ENCODE measurements at regions not wholly inside any gene's neighbourhood (a gene's known extent, or its start where the extent isn't known, plus 50 kb on each side); places are given as distances from the start of the nearest gene placed in this dataset.

DNA sequence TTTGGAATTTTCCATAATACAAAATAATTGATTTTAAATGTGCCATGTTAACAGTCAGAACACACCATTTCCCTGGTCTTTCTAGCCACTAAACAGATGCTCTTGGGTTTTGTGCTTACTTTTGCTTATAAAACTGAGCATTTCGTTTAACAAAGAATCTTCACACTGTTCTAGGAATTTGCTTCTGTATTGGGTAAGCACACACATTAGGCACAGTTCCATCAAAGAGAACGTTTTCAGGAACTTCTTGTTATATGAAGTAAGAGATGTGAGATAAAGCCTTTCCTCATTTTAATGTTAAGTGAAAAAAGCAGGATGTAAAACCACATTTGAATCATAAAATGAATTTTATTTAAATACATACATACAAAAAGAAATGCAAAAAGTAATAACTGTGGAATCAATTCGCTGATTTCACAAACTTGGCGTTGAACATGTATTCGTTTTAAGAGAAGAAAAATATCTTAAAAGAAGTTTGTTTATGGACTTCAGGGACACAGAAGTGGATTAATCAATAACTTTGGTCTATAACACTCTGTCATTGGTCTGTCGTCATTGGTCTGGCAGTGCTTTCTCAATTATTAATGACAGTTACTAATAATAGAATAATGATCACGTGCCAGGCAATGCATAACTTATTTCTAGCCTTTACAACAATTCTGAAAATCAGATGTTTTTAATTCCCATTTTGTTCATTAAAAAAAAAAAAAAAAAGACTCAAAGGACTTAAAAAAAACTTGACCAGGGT lies 199.9 kb upstream of the PRDM1 start:
- WGBS = 38% methylated on average over 7 of the region's 7 CpGs
- H3K4me3 ChIP-seq (ENCODE audit: low read depth in 1 of 3, low read length in 3 of 3) = no peak overlapping the region
- H3K9ac ChIP-seq (ENCODE audit: low read depth in 1 of 2, low read length in 2 of 2) = no peak overlapping the region
- no peaks in the 10 kb centered on the region for H3K4me1 ChIP-seq (ENCODE audit: control insufficient read depth in 4 of 4, insufficient read depth in 4 of 4, low read length in 3 of 4)
- H3K27me3 ChIP-seq (ENCODE audit: control insufficient read depth in 4 of 4, insufficient read depth in 4 of 4, low read length in 3 of 4) = no peaks in the 10 kb centered on the region
- no peak for DNase-seq (ENCODE audit: low spot score)
- H3K36me3 ChIP-seq (ENCODE audit: control insufficient read depth in 4 of 4, insufficient read depth in 3 of 4, low read depth in 1 of 4, low read length in 3 of 4) = no peaks in the 10 kb centered on the region
- no peak for TF ChIP-seq TAF1 (conservative IDR thresholded peaks at IDR 0.05)
- TF ChIP-seq HNF4A (conservative IDR thresholded peaks at IDR 0.05) = no peak
- TF ChIP-seq ATF3 (IDR thresholded peaks at IDR 0.05) = no peak
- H3K9me3 ChIP-seq (ENCODE audit: control insufficient read depth in 4 of 4, low read length in 3 of 4) = peaks cover 0 to 2% (median 0%) of the 10 kb centered on the region in 4 donors
- H3K27ac ChIP-seq (ENCODE audit: low read depth in 1 of 2, low read length in 2 of 2) = no peak overlapping the region

DNA sequence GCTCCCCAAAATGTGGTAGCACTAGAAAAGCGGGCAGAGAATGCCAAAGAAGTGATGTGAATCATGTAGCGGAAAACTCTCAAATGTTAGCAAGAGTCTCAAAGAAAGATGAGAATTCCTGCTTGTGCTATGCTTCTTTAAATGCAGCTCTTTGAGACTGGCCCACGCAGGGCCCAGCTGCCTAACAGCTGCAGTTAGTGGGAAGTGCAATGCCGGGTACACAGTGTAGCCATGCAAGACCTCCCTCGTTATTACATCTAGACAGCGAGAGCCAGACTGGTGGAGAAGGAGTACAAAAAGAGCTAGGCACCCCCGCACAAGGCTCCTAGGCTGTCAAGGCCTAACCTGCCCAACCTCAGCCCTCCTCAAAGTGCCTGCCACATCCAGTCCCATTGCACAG lies 201.7 kb upstream of the PRDM1 start:
- DNase-seq (ENCODE audit: low spot score) = no peak
- TF ChIP-seq RXRA (IDR thresholded peaks at IDR 0.05) = no peak
- TF ChIP-seq MAX (IDR thresholded peaks at IDR 0.05) = no peak
- no peak for TF ChIP-seq EGR1 (IDR thresholded peaks at IDR 0.05; ENCODE audit: low read depth in 2 of 2)
- TF ChIP-seq YY1 (IDR thresholded peaks at IDR 0.05) = no peak
- TF ChIP-seq SP1 (IDR thresholded peaks at IDR 0.05) = no peak
- no peak for TF ChIP-seq REST (IDR thresholded peaks at IDR 0.05)
- TF ChIP-seq GABPA (IDR thresholded peaks at IDR 0.05 in 1 of 2, conservative IDR thresholded peaks at IDR 0.05 in 1 of 2) = no peak
- no peak for TF ChIP-seq NR2F2 (IDR thresholded peaks at IDR 0.05)
- TF ChIP-seq ZBTB33 (IDR thresholded peaks at IDR 0.05) = no peak
- no peak for TF ChIP-seq ATF3 (IDR thresholded peaks at IDR 0.05)
- TF ChIP-seq FOXA1 (IDR thresholded peaks at IDR 0.05) = no peak
- TF ChIP-seq HNF4A (conservative IDR thresholded peaks at IDR 0.05) = no peak
- no peak for TF ChIP-seq TAF1 (conservative IDR thresholded peaks at IDR 0.05)
- no peak for TF ChIP-seq JUND (IDR thresholded peaks at IDR 0.05)
- no peak for TF ChIP-seq HNF4G (IDR thresholded peaks at IDR 0.05)
- no peak for TF ChIP-seq RAD21 (IDR thresholded peaks at IDR 0.05)
- no peak for TF ChIP-seq CTCF (IDR thresholded peaks at IDR 0.05; ENCODE audit: low read depth, low read length, missing input control)
- no peak for TF ChIP-seq FOXA2 (IDR thresholded peaks at IDR 0.05)
- Histone ChIP-seq H3K4me1 (ENCODE audit: control insufficient read depth in 4 of 4, insufficient read depth in 4 of 4, low read length in 3 of 4) (no peaks in the 10 kb centered on the region), H3K36me3 (ENCODE audit: control insufficient read depth in 4 of 4, insufficient read depth in 3 of 4, low read depth in 1 of 4, low read length in 3 of 4) (no peaks in the 10 kb centered on the region), H3K4me3 (ENCODE audit: low read depth in 1 of 3, low read length in 3 of 3) (no peak overlapping the region), H3K27ac (ENCODE audit: low read depth in 1 of 2, low read length in 2 of 2) (no peak overlapping the region), H3K9me3 (ENCODE audit: control insufficient read depth in 4 of 4, low read length in 3 of 4) (no peaks in the 10 kb centered on the region), H3K9ac (ENCODE audit: low read depth in 1 of 2, low read length in 2 of 2) (no peak overlapping the region), H3K27me3 (ENCODE audit: control insufficient read depth in 4 of 4, insufficient read depth in 4 of 4, low read length in 3 of 4) (no peaks in the 10 kb centered on the region)
- WGBS = 90% methylated on average over 7 of the region's 7 CpGs
